Activated naive CD4-positive, alpha-beta T cell treated with anti-CD3 and anti-CD28 coated beads, Interleukin-2, amount 10 ng/mL, durations not matched to agents 7 days and 5 days (primary cell): ENCODE measurements at regions not wholly inside any gene's neighbourhood (a gene's known extent, or its start where the extent isn't known, plus 50 kb on each side); places are given as distances from the start of the nearest gene placed in this dataset.

Experiments
- CTCF ChIA-PET: fragments of 350-600 bp; sonication (Branson Sonifier 250); formaldehyde crosslinking; loops from one replicate; lab custom pipeline; 2021; ENCODE audit warnings: antibody characterized with exemption; lab: Charles Lee
- DNase-seq: peaks from one replicate; pipeline ENCODE4 v3.0.0-alpha.2; 2020
- H3K27ac Mint-ChIP-seq: one replicate; pipeline ENCODE4 v1.8.0; 2021; ENCODE audit warnings: mild to moderate bottlenecking, moderate library complexity, mixed read lengths
- H3K27me3 Mint-ChIP-seq: one replicate; pipeline ENCODE4 v1.8.0; 2021; ENCODE audit warnings: mild to moderate bottlenecking, mixed read lengths
- H3K36me3 Mint-ChIP-seq: one replicate; pipeline ENCODE4 v1.8.0; 2021; ENCODE audit warnings: mixed read lengths
- H3K4me1 Mint-ChIP-seq: one replicate; pipeline ENCODE4 v1.8.0; 2021; ENCODE audit warnings: mixed read lengths
- H3K4me3 Mint-ChIP-seq: one replicate; pipeline ENCODE4 v1.8.0; 2021; ENCODE audit warnings: mild to moderate bottlenecking, moderate library complexity, mixed read lengths
- H3K9me3 Mint-ChIP-seq: one replicate; pipeline ENCODE4 v1.8.0; 2021; ENCODE audit warnings: mixed read lengths

- DNase-seq: no peak
- Mint-ChIP-seq H3K4me3 (no peak overlapping the region), H3K36me3 (no peaks in the 10 kb centered on the region), H3K4me1 (no peaks in the 10 kb centered on the region), H3K9me3 (no peaks in the 10 kb centered on the region), H3K27me3 (peaks cover 35% of the 10 kb centered on the region), H3K27ac (no peak overlapping the region)
- CTCF ChIA-PET: interaction anchor here (0.5 to 2.6 kb wide), 4 partner anchors 96 to 175 kb away, joined by 5 to 15 read pairs (median 6); no protein-coding TSS in a partner anchor
Measured at GRCh38 chr1:231091415-231091814, 51.4 kb upstream of the FAM89A start.
